Aorta (tissue), 5 donors: ENCODE measurements at regions not wholly inside any gene's neighbourhood (a gene's known extent, or its start where the extent isn't known, plus 50 kb on each side); places are given as distances from the start of the nearest gene placed in this dataset.
"Not testable (repeated sequence)": the region's sequence is repeated elsewhere in the genome, so short reads cannot be mapped to it uniquely, and the experiment has no call there.

ENCODE experiments used
- ATAC-seq: fragments of 200-7000 bp; cut with Tn5 transposase; one replicate; pipeline ENCODE4 v1.9.1; 2022; ENCODE audit warnings: moderate library complexity; ENCODE audit not compliant: low FRiP score
- DNase-seq, 2 donors: peaks; one replicate each; pipeline ENCODE4 v3.0.0-alpha.2; 2020
- H3K27ac ChIP-seq, 2 donors: one replicate each; pipeline ENCODE4 v1.5.1; 2013; ENCODE audit warnings: low read length in 2 of 2, mild to moderate bottlenecking in 2 of 2, moderate library complexity in 2 of 2, control low read depth in 1 of 2, inconsistent platforms in 1 of 2, low read depth in 1 of 2
- H3K27me3 ChIP-seq, 2 donors: one replicate each; pipeline ENCODE4 v1.6.1; 2013; ENCODE audit warnings: control low read depth in 1 of 2, low read length in 1 of 2, mild to moderate bottlenecking in 1 of 2, moderate library complexity in 1 of 2; ENCODE audit not compliant: insufficient read depth in 2 of 2, control insufficient read depth in 1 of 2
- H3K36me3 ChIP-seq, 2 donors: one replicate each; pipeline ENCODE4 v1.6.1; 2013; ENCODE audit warnings: control low read depth in 1 of 2, low read length in 1 of 2, mild to moderate bottlenecking in 1 of 2; ENCODE audit not compliant: insufficient read depth in 2 of 2, control insufficient read depth in 1 of 2
- H3K4me1 ChIP-seq, 2 donors: one replicate each; pipeline ENCODE4 v1.6.1; 2013; ENCODE audit warnings: low read length in 2 of 2, control low read depth in 1 of 2, mild to moderate bottlenecking in 1 of 2, moderate library complexity in 1 of 2; ENCODE audit not compliant: insufficient read depth in 2 of 2, control insufficient read depth in 1 of 2
- H3K4me3 ChIP-seq, 2 donors: one replicate each; pipeline ENCODE4 v1.5.1; 2013; ENCODE audit warnings: low read length in 2 of 2, control low read depth in 1 of 2, mild to moderate bottlenecking in 1 of 2
- H3K9me3 ChIP-seq: one replicate; pipeline ENCODE4 v1.6.1; 2013; ENCODE audit warnings: mild to moderate bottlenecking, low read length; ENCODE audit not compliant: control insufficient read depth
- WGBS, 2 donors: extraction: QIAGEN DNeasy Blood & Tissue Kit; methylation state at CpG; one replicate each; pipeline ENCODE4 v1.1.7; 2013; 5-methylcytosine and 5-hydroxymethylcytosine counted together
- intact Hi-C, 2 donors: fragments of 100-400 bp; cut with DNase I; formaldehyde crosslinking; loops; one replicate each; pipeline versions ENCODE4 v1.14.2 to v1.15.0; 2022
- donor health status: healthy with polysubstance abuse.
- donor health status: Bipolar disorder and iron deficiency.
- donor health status: DM: no; HTN: no; CAD: no.
- donor health status: DM: no; HTN: no; CAD: no.
- donor health status: DM: yes; HTN: yes; CAD: no.

DNA sequence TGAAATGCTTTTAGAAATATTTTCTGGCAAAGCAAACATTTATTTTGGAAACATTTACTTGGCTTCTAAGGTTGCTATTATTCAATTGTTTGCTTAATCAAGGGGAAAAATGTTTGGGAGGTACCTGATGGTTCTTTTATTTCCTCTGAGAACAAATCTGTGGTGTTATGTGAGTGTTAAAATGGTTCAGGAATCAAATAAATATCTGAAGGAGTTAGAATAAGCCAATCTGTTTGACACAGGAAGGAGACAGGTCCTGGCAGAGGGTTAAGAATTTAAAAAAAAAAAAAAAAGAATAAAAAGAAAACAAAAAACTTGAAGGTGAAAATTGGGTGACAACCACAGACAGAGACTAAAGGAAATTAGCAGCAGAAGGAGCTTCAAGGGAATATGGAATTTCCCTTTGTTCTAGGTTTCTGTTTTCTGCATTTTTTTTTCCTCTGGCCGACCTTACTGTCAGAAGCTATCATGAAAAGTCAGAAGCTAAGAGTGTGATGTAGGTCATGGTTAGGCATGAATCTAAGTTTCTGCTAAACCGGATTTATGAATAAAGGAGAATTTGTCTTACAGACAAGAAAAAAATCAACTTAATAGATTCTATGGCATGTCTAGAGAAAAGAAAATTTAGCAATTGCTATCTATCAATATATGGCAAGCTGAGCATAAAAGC is 78.6 kb upstream of the PNPLA4 start:
- DNase-seq (no peak), ATAC-seq (no peak)
- 84 to 94% methylated on average over 2 of the region's 2 CpGs for WGBS, 2 donors
- Histone ChIP-seq H3K4me1 (no peaks in the 10 kb centered on the region), H3K9me3 (no peaks in the 10 kb centered on the region), H3K27me3 (no peaks in the 10 kb centered on the region), H3K4me3 (no peak overlapping the region), H3K36me3 (no peaks in the 10 kb centered on the region), H3K27ac (no peak overlapping the region)
- intact Hi-C loops, result no loop called here

DNA sequence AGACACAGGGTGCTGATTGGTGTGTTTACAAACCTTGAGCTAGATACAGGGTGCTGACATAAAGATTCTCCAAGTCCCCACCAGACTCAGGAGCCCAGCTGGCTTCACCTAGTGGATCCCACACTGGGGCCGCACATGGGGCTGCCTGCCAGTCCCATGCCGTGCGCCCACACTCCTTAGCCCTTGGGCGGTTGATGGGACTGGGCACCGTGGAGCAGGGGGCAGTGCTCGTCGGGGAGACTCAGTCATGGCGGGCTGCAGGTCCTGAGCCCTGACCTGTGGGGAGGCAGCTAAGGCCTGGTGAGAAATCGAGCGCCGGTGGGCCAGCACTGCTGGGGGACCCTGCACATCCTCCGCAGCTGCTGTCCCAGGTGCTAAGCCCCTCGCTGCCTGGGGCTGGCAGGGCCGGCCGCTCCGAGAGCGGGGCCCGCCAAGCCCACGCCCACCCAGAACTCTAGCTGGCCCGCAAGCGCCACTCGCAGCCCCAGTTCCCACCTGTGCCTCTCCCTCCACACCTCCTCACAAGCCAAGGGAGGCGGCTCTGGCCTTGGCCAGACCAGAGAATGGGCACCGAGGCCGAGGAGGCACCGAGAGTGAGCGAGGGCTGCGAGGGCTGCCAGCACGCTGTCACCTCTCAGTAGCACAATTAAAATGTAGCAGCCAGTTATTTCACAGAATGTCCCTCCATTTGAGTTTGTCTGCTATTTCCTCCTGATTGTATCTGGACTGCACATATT is 76.1 kb upstream of the PNPLA4 start:
- no peaks in the 10 kb centered on the region for H3K9me3 ChIP-seq
- H3K27ac ChIP-seq, result no peak overlapping the region
- H3K27me3 ChIP-seq, result no peaks in the 10 kb centered on the region
- no peak overlapping the region for H3K4me3 ChIP-seq
- ATAC-seq (no peak), DNase-seq (no peak)
- H3K4me1 ChIP-seq, result no peaks in the 10 kb centered on the region
- intact Hi-C loops, result no loop called here
- 97 to 99% methylated on average over 27 to 29 of the region's 29 CpGs for WGBS, 2 donors
- no peaks in the 10 kb centered on the region for H3K36me3 ChIP-seq

DNA sequence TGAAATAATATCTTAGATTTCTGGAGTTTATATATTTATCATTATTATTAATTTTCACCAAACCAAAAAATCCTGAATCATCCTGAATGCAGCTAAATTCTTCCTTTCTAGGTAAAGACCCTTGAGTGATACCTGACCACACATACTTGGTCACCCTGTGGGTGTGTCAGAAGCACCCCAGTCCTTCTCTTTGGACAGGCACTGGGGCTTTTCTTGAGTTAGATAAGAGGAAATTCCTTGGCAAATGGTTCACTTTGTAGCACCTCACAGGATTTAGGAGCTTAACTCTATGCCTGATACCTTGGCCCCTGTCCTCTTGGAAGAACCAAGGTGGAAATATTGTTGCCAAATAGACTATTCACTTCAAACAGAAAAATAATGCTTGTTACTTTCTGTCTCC is 69.6 kb upstream of the PNPLA4 start:
- H3K9me3 ChIP-seq, result no peaks in the 10 kb centered on the region
- H3K27ac ChIP-seq, result no peak overlapping the region
- H3K4me3 ChIP-seq, result no peak overlapping the region
- DNase-seq, result no peak
- H3K36me3 ChIP-seq, result no peaks in the 10 kb centered on the region
- ATAC-seq, result no peak
- intact Hi-C loops, result loop anchor here (5.0 kb wide), 2 partner anchors 740 to 745 kb away; no protein-coding TSS in a partner anchor
- no peaks in the 10 kb centered on the region for H3K27me3 ChIP-seq
- peaks cover 0 to 2% of the 10 kb centered on the region in 2 donors for H3K4me1 ChIP-seq

DNA sequence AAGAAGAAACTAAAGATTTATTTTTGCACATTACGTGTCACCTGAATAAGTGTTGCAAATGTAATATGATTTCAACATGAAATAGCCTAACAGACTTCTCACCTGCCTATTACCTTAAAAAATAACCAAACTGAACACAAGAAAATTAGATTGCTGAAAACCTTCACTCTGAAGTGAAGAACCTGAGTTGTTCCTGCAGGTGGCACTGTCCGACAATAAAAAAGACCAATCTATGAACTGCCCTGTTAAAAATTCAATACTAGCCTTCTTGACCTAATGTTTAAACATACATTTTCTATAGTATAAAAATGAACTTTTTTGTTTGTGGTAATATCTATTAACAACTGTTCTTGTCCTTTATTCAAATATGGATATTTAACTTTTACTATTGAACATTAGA is 69.2 kb upstream of the PNPLA4 start:
- no peak overlapping the region for H3K27ac ChIP-seq
- DNase-seq (no peak), ATAC-seq (no peak)
- intact Hi-C loops, result loop anchor here (5.0 kb wide), 2 partner anchors 741 to 746 kb away; no protein-coding TSS in a partner anchor
- H3K4me1 ChIP-seq, result peaks cover 0 to 2% of the 10 kb centered on the region in 2 donors
- H3K27me3 ChIP-seq, result no peaks in the 10 kb centered on the region
- no peaks in the 10 kb centered on the region for H3K36me3 ChIP-seq
- H3K9me3 ChIP-seq, result no peaks in the 10 kb centered on the region
- H3K4me3 ChIP-seq, result no peak overlapping the region
- 9 to 12% methylated on average over 2 of the region's 2 CpGs for WGBS, 2 donors

DNA sequence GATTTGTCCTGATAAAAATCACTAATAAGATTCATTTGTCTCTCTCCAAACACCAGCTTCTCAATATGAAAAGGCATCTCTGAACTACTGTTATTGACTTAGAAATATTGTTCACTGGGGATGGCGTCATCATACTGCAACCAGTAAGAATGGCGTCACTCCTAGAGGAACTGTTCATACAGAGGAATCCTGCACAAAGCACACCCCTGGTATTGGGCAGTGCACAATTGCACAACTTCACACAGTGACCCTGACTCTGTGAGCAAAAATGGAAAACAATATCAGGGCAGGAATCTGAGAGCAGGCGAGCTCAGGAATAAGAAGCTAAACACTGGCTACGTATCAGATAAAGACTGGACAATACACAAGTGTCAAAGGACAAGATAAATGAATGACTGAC is 66.7 kb upstream of the PNPLA4 start:
- 87 to 90% methylated on average over 4 of the region's 4 CpGs for WGBS, 2 donors
- Histone ChIP-seq H3K9me3 (no peaks in the 10 kb centered on the region), H3K4me1 (peaks cover 0 to 2% of the 10 kb centered on the region in 2 donors), H3K27ac (no peak overlapping the region), H3K27me3 (no peaks in the 10 kb centered on the region), H3K4me3 (no peak overlapping the region), H3K36me3 (no peaks in the 10 kb centered on the region)
- DNase-seq (no peak), ATAC-seq (no peak)
- intact Hi-C loops, result no loop called here

DNA sequence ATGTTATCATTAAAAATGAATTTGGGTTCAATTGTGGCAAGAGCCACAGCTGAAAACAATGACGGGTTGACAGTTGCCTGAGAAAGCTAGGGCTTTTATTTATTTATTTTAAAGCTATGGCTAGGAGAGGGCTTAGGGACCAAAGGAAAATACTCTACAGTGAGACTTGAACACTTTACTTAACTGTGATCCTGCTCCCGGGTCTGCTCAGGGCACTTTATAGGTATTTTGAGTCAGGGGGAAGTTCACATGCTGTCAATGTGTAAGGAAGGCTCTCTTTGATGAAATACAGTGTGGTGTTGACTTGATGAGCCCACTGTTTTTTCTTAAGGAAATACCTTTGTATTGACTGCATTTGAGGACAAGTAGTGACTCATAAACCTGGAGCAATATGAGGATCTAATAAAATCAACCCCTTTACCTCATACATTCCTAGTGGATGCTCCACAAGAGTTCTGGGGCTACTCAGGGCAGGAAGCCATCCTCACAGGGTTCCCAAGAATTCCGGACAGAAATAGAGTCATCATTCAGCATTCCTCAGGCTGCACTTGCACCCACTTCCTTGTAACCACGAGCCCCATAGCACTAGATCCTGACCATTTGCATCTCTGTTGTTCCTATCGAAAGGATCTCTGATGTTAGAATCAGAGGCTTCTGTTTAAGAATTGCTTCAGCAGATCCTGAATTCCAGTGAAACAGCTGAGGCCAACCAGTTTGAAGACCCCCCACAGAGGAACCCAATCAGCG is 61.0 kb upstream of the PNPLA4 start:
- H3K27ac ChIP-seq, intact Hi-C loops, DNase-seq, H3K4me3 ChIP-seq, H3K27me3 ChIP-seq, H3K9me3 ChIP-seq, H3K4me1 ChIP-seq, ATAC-seq, H3K36me3 ChIP-seq: not testable (repeated sequence)
- WGBS, 2 donors, result 68 to 82% methylated on average over 6 of the region's 6 CpGs

DNA sequence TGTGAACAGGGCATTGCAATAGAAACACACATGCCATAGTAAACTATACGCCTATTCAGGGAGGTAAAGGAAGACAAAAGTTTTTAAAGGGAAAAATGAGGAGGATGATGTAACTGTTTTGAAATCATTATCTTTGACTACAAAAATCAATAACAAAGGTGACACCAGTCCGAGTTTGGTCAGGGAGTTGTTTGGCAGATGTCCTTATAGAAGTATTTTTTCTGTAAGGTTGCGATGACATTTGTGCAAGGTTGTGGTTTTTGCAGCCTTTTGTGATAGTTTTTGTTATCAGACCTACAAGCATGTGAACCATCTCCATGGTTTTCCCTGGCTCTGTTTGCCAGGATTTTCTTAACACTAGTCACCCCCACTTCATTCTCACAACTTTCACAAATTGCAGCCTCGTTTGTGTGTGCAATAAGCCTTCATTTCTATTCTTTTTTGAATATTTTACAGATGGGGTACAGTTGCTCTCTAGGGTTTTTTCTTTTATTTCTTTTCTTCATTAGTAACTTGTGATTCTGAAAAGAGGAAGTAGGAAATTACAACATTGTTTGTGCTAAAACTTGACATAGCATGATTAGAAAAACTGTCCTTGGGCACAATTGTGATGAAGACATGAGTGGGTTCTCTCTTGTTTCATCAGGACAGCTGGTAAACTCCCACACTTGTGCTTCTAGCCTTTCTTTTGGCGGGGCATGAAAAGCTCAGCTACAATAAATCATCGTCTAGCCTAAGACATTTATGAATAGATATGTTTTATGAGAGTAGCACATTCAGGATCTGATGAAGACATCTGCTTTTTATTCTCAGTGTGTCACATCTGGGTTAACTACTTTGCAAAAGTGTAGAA is 60.2 kb upstream of the PNPLA4 start:
- DNase-seq, result no peak
- Histone ChIP-seq H3K36me3 (no peaks in the 10 kb centered on the region), H3K27me3 (no peaks in the 10 kb centered on the region), H3K4me1 (no peaks in the 10 kb centered on the region), H3K27ac (no peak overlapping the region), H3K9me3 (no peaks in the 10 kb centered on the region), H3K4me3 (no peak overlapping the region)
- WGBS, 2 donors, result 66 to 75% methylated on average over 6 of the region's 6 CpGs
- ATAC-seq, result no peak
- intact Hi-C loops, result no loop called here

DNA sequence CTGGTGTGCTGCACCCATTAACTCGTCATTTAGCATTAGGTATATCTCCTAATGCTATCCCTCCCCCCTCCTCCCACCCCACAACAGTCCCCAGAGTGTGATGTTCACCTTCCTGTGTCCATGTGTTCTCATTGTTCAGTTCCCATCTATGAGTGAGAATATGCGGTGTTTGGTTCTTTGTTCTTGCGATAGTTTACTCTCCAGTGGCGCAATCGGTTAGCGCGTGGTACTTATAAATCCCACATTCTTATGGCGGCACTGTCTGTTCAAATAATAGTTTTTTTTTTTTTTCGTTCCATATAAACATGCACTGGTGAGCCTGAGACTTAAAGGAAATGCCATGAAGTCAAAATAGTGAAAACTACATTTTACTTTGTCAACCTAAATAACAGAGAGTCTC is 59.5 kb upstream of the PNPLA4 start:
- H3K27ac ChIP-seq, H3K9me3 ChIP-seq, H3K36me3 ChIP-seq, DNase-seq, H3K27me3 ChIP-seq, intact Hi-C loops, H3K4me3 ChIP-seq, H3K4me1 ChIP-seq, ATAC-seq: not testable (repeated sequence)
- WGBS, 2 donors, result 83 to 93% methylated on average over 8 of the region's 9 CpGs
